Natural killer cell (primary cell): ENCODE measurements at regions not wholly inside any gene's neighbourhood (a gene's known extent, or its start where the extent isn't known, plus 50 kb on each side); places are given as distances from the start of the nearest gene placed in this dataset.

ENCODE experiments used
- ATAC-seq, 3 donors: fragments of 150-1000 bp in 2 of 3; fragments of 200-7000 bp in 1 of 3; cut with Tn5 transposase; 1 replicate in 1 of 3; 2 replicates in 2 of 3; pipeline ENCODE4 v1.10.0; 2021; ENCODE audit warnings: mild to moderate bottlenecking in 2 of 3, moderate library complexity in 2 of 3
- DNase-seq, 2 donors: peaks; one replicate each; pipeline versions ENCODE4 v3.0.0 to v3.0.0-alpha.2; 2013 to 2021; ENCODE audit warnings: mixed read lengths in 1 of 2
- H3K27ac ChIP-seq: one replicate; pipeline ENCODE4 v1.5.1; 2013; ENCODE audit warnings: mild to moderate bottlenecking, low read length
- H3K27me3 ChIP-seq: one replicate; pipeline ENCODE4 v1.6.1; 2013; ENCODE audit warnings: low read length; ENCODE audit not compliant: control insufficient read depth, insufficient read depth
- H3K36me3 ChIP-seq: one replicate; pipeline ENCODE4 v1.6.1; 2013; ENCODE audit warnings: low read length; ENCODE audit not compliant: control insufficient read depth, insufficient read depth
- H3K4me1 ChIP-seq: one replicate; pipeline ENCODE4 v1.6.1; 2013; ENCODE audit warnings: low read length; ENCODE audit not compliant: control insufficient read depth, insufficient read depth
- H3K4me3 ChIP-seq: one replicate; pipeline ENCODE4 v1.5.1; 2013; ENCODE audit warnings: low read length
- H3K9me3 ChIP-seq: one replicate; pipeline ENCODE4 v1.6.1; 2013; ENCODE audit warnings: low read length; ENCODE audit not compliant: control insufficient read depth, insufficient read depth
- H3K27ac Mint-ChIP-seq, 2 donors: one replicate each; pipeline ENCODE4 v1.8.0; 2022; ENCODE audit warnings: mild to moderate bottlenecking in 2 of 2, mixed read lengths in 2 of 2, moderate library complexity in 1 of 2
- H3K27me3 Mint-ChIP-seq, 2 donors: one replicate each; pipeline ENCODE4 v1.8.0; 2022; ENCODE audit warnings: low read depth in 2 of 2, mixed read lengths in 2 of 2
- H3K36me3 Mint-ChIP-seq: one replicate; pipeline ENCODE4 v1.8.0; 2022; ENCODE audit warnings: mixed read lengths
- H3K4me1 Mint-ChIP-seq, 2 donors: one replicate each; pipeline ENCODE4 v1.8.0; 2022; ENCODE audit warnings: mixed read lengths in 2 of 2
- H3K4me3 Mint-ChIP-seq: one replicate; pipeline ENCODE4 v1.8.0; 2022; ENCODE audit warnings: mild to moderate bottlenecking, moderate library complexity, mixed read lengths
- H3K9me3 Mint-ChIP-seq, 2 donors: one replicate each; pipeline ENCODE4 v1.8.0; 2022; ENCODE audit warnings: mixed read lengths in 2 of 2
- CTCF ChIP-seq: fragments of 200-600 bp; IDR thresholded peaks from one replicate; pipeline ENCODE4 v1.8.0; 2022; ENCODE audit warnings: antibody characterized with exemption
- WGBS: methylation state at CpG from one replicate; pipeline ENCODE4 v1.1.7; 2013; ENCODE audit warnings: missing lambda C conversion rate; ENCODE audit not compliant: insufficient coverage; 5-methylcytosine and 5-hydroxymethylcytosine counted together
- intact Hi-C: fragments of 100-400 bp; cut with micrococcal nuclease; formaldehyde crosslinking; loops from one replicate; pipeline ENCODE4 v1.14.2; 2022

- H3K27me3 Mint-ChIP-seq = no peaks in the 10 kb centered on the region
- H3K4me3 ChIP-seq = no peak overlapping the region
- no peak overlapping the region for H3K27ac Mint-ChIP-seq
- H3K36me3 Mint-ChIP-seq = no peaks in the 10 kb centered on the region
- no peak overlapping the region for H3K4me3 Mint-ChIP-seq
- TF ChIP-seq CTCF = no peak
- no peak for DNase-seq
- no peaks in the 10 kb centered on the region for H3K4me1 Mint-ChIP-seq
- 93% methylated on average over 1 of the region's 2 CpGs for WGBS
- H3K36me3 ChIP-seq = no peaks in the 10 kb centered on the region
- H3K27ac ChIP-seq = no peak overlapping the region
- peaks cover 3% of the 10 kb centered on the region for H3K9me3 ChIP-seq
- H3K27me3 ChIP-seq = no peaks in the 10 kb centered on the region
- intact Hi-C loops = no loop called here
- no peak for ATAC-seq
- peaks cover 4 to 19% of the 10 kb centered on the region in 2 donors for H3K9me3 Mint-ChIP-seq
- no peaks in the 10 kb centered on the region for H3K4me1 ChIP-seq
These were observed 897.4 kb upstream of the TENM4 start for GRCh38 chr11:80338231-80338630.

GRCh38 chr11:80331694-80332093 is 890.9 kb upstream of the TENM4 start:
- no peak overlapping the region for H3K27ac ChIP-seq
- H3K27me3 ChIP-seq = no peaks in the 10 kb centered on the region
- peaks cover 3% of the 10 kb centered on the region for H3K9me3 ChIP-seq
- Mint-ChIP-seq H3K4me3 (no peak overlapping the region), H3K27ac (no peak overlapping the region), H3K27me3 (no peaks in the 10 kb centered on the region), H3K9me3 (peaks cover 9 to 12% of the 10 kb centered on the region in 2 donors), H3K36me3 (no peaks in the 10 kb centered on the region), H3K4me1 (no peaks in the 10 kb centered on the region)
- H3K36me3 ChIP-seq = no peaks in the 10 kb centered on the region
- no peak for ATAC-seq
- H3K4me1 ChIP-seq = no peaks in the 10 kb centered on the region
- no peak overlapping the region for H3K4me3 ChIP-seq
- no peak for TF ChIP-seq CTCF
- intact Hi-C loops = no loop called here
- no peak for DNase-seq

- no peak overlapping the region for H3K4me3 Mint-ChIP-seq
- ATAC-seq = no peak
- no peak overlapping the region for H3K27ac Mint-ChIP-seq
- H3K27ac ChIP-seq = no peak overlapping the region
- no peaks in the 10 kb centered on the region for H3K4me1 Mint-ChIP-seq
- H3K36me3 ChIP-seq = no peaks in the 10 kb centered on the region
- H3K36me3 Mint-ChIP-seq = no peaks in the 10 kb centered on the region
- no peaks in the 10 kb centered on the region for H3K27me3 ChIP-seq
- H3K4me3 ChIP-seq = no peak overlapping the region
- intact Hi-C loops = no loop called here
- H3K4me1 ChIP-seq = no peaks in the 10 kb centered on the region
- H3K9me3 Mint-ChIP-seq = peaks cover 9 to 14% of the 10 kb centered on the region in 2 donors
- no peak for DNase-seq
- H3K9me3 ChIP-seq = no peaks in the 10 kb centered on the region
- no peaks in the 10 kb centered on the region for H3K27me3 Mint-ChIP-seq
- TF ChIP-seq CTCF = no peak
- WGBS = 76% methylated on average over 3 of the region's 3 CpGs
These were observed 889.4 kb upstream of the TENM4 start for GRCh38 chr11:80330264-80330663.

- no peaks in the 10 kb centered on the region for H3K4me1 ChIP-seq
- DNase-seq (no peak), ATAC-seq (no peak)
- WGBS = no CpG with 5 or more reads among the region's 1 CpG
- Mint-ChIP-seq H3K36me3 (no peaks in the 10 kb centered on the region), H3K4me3 (no peak overlapping the region), H3K27me3 (no peaks in the 10 kb centered on the region), H3K4me1 (no peaks in the 10 kb centered on the region), H3K9me3 (peaks cover 9 to 15% of the 10 kb centered on the region in 2 donors), H3K27ac (no peak overlapping the region)
- no peak for TF ChIP-seq CTCF
- H3K27ac ChIP-seq = no peak overlapping the region
- H3K4me3 ChIP-seq = no peak overlapping the region
- H3K9me3 ChIP-seq = peaks cover 3% of the 10 kb centered on the region
- no peaks in the 10 kb centered on the region for H3K27me3 ChIP-seq
- no peaks in the 10 kb centered on the region for H3K36me3 ChIP-seq
- intact Hi-C loops = no loop called here
These were observed 887.9 kb upstream of the TENM4 start for GRCh38 chr11:80328774-80329173.
